ENCODE measurements at regions not wholly inside any gene's neighbourhood (a gene's known extent, or its start where the extent isn't known, plus 50 kb on each side); places are given as distances from the start of the nearest gene placed in this dataset.

GRCh38 chr17:36817483-36818048 is 119.7 kb upstream of the LHX1 start:
- no peak for DNase-seq

- DNase-seq, result no peak
These were observed 119.0 kb upstream of the LHX1 start for GRCh38 chr17:36818134-36818825.

GRCh38 chr17:36823850-36824677 is 113.2 kb upstream of the LHX1 start:
- DNase-seq, result no peak

GRCh38 chr17:36824678-36825101 is 112.6 kb upstream of the LHX1 start:
- no peak for DNase-seq

- DNase-seq, result no peak
These were observed 112.2 kb upstream of the LHX1 start for GRCh38 chr17:36825113-36825512.

- no peak for DNase-seq
These were observed 111.8 kb upstream of the LHX1 start for GRCh38 chr17:36825521-36825920.

GRCh38 chr17:36825951-36826350 is 111.3 kb upstream of the LHX1 start:
- DNase-seq, result no peak

GRCh38 chr17:36827081-36827480 is 110.2 kb upstream of the LHX1 start:
- DNase-seq, result no peak

- no peak for DNase-seq
These were observed 107.6 kb upstream of the LHX1 start for GRCh38 chr17:36829676-36830075.

GRCh38 chr17:36833279-36833678 is 104.0 kb upstream of the LHX1 start:
- no peak for DNase-seq

- DNase-seq, result no peak
These were observed 102.2 kb upstream of the LHX1 start for GRCh38 chr17:36835036-36835435.

- no peak for DNase-seq
These were observed 99.9 kb upstream of the LHX1 start for GRCh38 chr17:36837195-36837938.

- DNase-seq, result no peak
These were observed 99.4 kb upstream of the LHX1 start for GRCh38 chr17:36837939-36838272.

- no peak for DNase-seq
These were observed 98.0 kb upstream of the LHX1 start for GRCh38 chr17:36839256-36839655.

- DNase-seq, result no peak
These were observed 96.5 kb upstream of the LHX1 start for GRCh38 chr17:36840796-36841195.

GRCh38 chr17:36842231-36842819 is 95.0 kb upstream of the LHX1 start:
- no peak for DNase-seq

GRCh38 chr17:36842963-36843558 is 94.2 kb upstream of the LHX1 start:
- DNase-seq, result no peak

GRCh38 chr17:36844013-36844412 is 93.3 kb upstream of the LHX1 start:
- DNase-seq, result no peak

- no peak for DNase-seq
These were observed 92.7 kb upstream of the LHX1 start for GRCh38 chr17:36844601-36845000.

- DNase-seq, result no peak
These were observed 91.4 kb upstream of the LHX1 start for GRCh38 chr17:36845916-36846315.

- DNase-seq, result no peak
These were observed 90.6 kb upstream of the LHX1 start for GRCh38 chr17:36846410-36847292.

Data from SHP77 treated with DMSO at 0.1 percent for 48 hours (cell line).